H1 (cell line): ENCODE measurements at regions not wholly inside any gene's neighbourhood (a gene's known extent, or its start where the extent isn't known, plus 50 kb on each side); places are given as distances from the start of the nearest gene placed in this dataset.

Source experiments
- ATF2 ChIP-seq: IDR thresholded peaks from 2 replicates; pipeline ENCODE4 v1.6.1; 2012; ENCODE audit warnings: low read length, inconsistent platforms
- POLR2A ChIP-seq, 2 experiments: IDR thresholded peaks; 1 replicate in 1 of 2; 2 replicates in 1 of 2; pipeline ENCODE4 v1.6.1; 2011; ENCODE audit warnings: low read depth in 2 of 2, low read length in 2 of 2, mild to moderate bottlenecking in 2 of 2; ENCODE audit errors: control extremely low read depth in 1 of 2
- SIRT6 ChIP-seq: IDR thresholded peaks from one replicate; pipeline ENCODE4 v1.7.1; 2012; ENCODE audit warnings: low read length, inconsistent platforms
- SP2 ChIP-seq: IDR thresholded peaks from 2 replicates; pipeline ENCODE4 v1.6.1; 2012; ENCODE audit warnings: mild to moderate bottlenecking, low read length, inconsistent platforms
- TF ChIP-seq, protein P1 (sequence below): fragments of 300-600 bp; sonication (generic); IDR thresholded peaks from 2 replicates; pipeline ENCODE4 v1.7.1; 2012; ENCODE audit warnings: low read length, moderate library complexity, mild to moderate bottlenecking, inconsistent platforms; ENCODE audit not compliant: insufficient replicate concordance

DNA sequence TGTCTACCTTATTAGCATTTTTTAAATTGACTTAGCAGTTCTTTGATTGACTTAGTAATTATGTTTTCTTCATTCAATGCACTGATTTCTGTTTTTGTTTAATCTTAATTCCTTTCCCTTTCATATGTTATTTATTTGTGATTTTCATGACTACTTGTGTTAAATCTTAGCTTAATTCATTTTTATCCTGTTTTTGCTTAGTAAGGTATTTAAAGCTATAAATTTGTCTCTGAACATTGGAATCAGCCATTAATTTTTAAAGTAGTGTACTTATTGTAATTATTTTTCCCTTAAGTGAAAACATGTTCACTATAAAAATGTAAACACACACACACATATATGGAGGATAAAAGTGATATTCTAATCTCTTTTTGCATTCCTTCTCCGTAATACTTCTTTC lies 109.1 kb upstream of the DIPK2B start (continued):
- TF ChIP-seq, protein P1, sequence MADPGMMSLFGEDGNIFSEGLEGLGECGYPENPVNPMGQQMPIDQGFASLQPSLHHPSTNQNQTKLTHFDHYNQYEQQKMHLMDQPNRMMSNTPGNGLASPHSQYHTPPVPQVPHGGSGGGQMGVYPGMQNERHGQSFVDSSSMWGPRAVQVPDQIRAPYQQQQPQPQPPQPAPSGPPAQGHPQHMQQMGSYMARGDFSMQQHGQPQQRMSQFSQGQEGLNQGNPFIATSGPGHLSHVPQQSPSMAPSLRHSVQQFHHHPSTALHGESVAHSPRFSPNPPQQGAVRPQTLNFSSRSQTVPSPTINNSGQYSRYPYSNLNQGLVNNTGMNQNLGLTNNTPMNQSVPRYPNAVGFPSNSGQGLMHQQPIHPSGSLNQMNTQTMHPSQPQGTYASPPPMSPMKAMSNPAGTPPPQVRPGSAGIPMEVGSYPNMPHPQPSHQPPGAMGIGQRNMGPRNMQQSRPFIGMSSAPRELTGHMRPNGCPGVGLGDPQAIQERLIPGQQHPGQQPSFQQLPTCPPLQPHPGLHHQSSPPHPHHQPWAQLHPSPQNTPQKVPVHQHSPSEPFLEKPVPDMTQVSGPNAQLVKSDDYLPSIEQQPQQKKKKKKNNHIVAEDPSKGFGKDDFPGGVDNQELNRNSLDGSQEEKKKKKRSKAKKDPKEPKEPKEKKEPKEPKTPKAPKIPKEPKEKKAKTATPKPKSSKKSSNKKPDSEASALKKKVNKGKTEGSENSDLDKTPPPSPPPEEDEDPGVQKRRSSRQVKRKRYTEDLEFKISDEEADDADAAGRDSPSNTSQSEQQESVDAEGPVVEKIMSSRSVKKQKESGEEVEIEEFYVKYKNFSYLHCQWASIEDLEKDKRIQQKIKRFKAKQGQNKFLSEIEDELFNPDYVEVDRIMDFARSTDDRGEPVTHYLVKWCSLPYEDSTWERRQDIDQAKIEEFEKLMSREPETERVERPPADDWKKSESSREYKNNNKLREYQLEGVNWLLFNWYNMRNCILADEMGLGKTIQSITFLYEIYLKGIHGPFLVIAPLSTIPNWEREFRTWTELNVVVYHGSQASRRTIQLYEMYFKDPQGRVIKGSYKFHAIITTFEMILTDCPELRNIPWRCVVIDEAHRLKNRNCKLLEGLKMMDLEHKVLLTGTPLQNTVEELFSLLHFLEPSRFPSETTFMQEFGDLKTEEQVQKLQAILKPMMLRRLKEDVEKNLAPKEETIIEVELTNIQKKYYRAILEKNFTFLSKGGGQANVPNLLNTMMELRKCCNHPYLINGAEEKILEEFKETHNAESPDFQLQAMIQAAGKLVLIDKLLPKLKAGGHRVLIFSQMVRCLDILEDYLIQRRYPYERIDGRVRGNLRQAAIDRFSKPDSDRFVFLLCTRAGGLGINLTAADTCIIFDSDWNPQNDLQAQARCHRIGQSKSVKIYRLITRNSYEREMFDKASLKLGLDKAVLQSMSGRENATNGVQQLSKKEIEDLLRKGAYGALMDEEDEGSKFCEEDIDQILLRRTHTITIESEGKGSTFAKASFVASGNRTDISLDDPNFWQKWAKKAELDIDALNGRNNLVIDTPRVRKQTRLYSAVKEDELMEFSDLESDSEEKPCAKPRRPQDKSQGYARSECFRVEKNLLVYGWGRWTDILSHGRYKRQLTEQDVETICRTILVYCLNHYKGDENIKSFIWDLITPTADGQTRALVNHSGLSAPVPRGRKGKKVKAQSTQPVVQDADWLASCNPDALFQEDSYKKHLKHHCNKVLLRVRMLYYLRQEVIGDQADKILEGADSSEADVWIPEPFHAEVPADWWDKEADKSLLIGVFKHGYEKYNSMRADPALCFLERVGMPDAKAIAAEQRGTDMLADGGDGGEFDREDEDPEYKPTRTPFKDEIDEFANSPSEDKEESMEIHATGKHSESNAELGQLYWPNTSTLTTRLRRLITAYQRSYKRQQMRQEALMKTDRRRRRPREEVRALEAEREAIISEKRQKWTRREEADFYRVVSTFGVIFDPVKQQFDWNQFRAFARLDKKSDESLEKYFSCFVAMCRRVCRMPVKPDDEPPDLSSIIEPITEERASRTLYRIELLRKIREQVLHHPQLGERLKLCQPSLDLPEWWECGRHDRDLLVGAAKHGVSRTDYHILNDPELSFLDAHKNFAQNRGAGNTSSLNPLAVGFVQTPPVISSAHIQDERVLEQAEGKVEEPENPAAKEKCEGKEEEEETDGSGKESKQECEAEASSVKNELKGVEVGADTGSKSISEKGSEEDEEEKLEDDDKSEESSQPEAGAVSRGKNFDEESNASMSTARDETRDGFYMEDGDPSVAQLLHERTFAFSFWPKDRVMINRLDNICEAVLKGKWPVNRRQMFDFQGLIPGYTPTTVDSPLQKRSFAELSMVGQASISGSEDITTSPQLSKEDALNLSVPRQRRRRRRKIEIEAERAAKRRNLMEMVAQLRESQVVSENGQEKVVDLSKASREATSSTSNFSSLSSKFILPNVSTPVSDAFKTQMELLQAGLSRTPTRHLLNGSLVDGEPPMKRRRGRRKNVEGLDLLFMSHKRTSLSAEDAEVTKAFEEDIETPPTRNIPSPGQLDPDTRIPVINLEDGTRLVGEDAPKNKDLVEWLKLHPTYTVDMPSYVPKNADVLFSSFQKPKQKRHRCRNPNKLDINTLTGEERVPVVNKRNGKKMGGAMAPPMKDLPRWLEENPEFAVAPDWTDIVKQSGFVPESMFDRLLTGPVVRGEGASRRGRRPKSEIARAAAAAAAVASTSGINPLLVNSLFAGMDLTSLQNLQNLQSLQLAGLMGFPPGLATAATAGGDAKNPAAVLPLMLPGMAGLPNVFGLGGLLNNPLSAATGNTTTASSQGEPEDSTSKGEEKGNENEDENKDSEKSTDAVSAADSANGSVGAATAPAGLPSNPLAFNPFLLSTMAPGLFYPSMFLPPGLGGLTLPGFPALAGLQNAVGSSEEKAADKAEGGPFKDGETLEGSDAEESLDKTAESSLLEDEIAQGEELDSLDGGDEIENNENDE: no peak
- TF ChIP-seq SP2 (no peak), POLR2A (IDR thresholded peaks at IDR 0.05; ENCODE audit: control extremely low read depth in 1 of 2, low read depth in 2 of 2, low read length in 2 of 2) (no peak), ATF2 (no peak), SIRT6 (no peak)
